NOMO-1 (cell line): ENCODE measurements at regions not wholly inside any gene's neighbourhood (a gene's known extent, or its start where the extent isn't known, plus 50 kb on each side); places are given as distances from the start of the nearest gene placed in this dataset.
"Not testable (repeated sequence)": the region's sequence is repeated elsewhere in the genome, so short reads cannot be mapped to it uniquely, and the experiment has no call there.

Source experiments
- DNase-seq, 2 experiments: peaks; one replicate each; lab custom pipeline; 2025; ENCODE audit not compliant: unreplicated experiment in 2 of 2; lab: John Stamatoyannopoulos, UW

- no peak for DNase-seq
Observed at GRCh38 chr20:43837856-43838702, 76.6 kb upstream of the TOX2 start.

GRCh38 chr20:43836790-43837189 lies 77.9 kb upstream of the TOX2 start:
- no peak for DNase-seq

- DNase-seq: no peak
Observed at GRCh38 chr20:43835944-43836508, 78.6 kb upstream of the TOX2 start.

GRCh38 chr20:43833511-43834395 lies 80.9 kb upstream of the TOX2 start:
- DNase-seq: no peak

GRCh38 chr20:43832961-43833360 lies 81.7 kb upstream of the TOX2 start:
- no peak for DNase-seq

GRCh38 chr20:43832096-43832816 lies 82.4 kb upstream of the TOX2 start:
- DNase-seq: no peak

GRCh38 chr20:43831481-43832065 lies 83.1 kb upstream of the TOX2 start:
- DNase-seq: no peak

GRCh38 chr20:43830883-43831282 lies 83.8 kb upstream of the TOX2 start:
- no peak for DNase-seq

- DNase-seq: no peak
Observed at GRCh38 chr20:43829951-43830690, 84.5 kb upstream of the TOX2 start.

GRCh38 chr20:43827940-43828562 lies 86.6 kb upstream of the TOX2 start:
- no peak for DNase-seq

- not testable (repeated sequence) for DNase-seq
Observed at GRCh38 chr20:43826943-43827342, 87.7 kb upstream of the TOX2 start.

- DNase-seq: no peak
Observed at GRCh38 chr20:43825581-43825980, 89.1 kb upstream of the TOX2 start.

GRCh38 chr20:43825051-43825402 lies 89.6 kb upstream of the TOX2 start:
- no peak for DNase-seq

GRCh38 chr20:43824309-43825050 lies 90.2 kb upstream of the TOX2 start:
- DNase-seq: no peak

- DNase-seq: peak; percentile 40 to 73
Observed at GRCh38 chr20:43821795-43822194, 92.9 kb upstream of the TOX2 start.

GRCh38 chr20:43820731-43821330 lies 93.8 kb upstream of the TOX2 start:
- DNase-seq: no peak

- no peak for DNase-seq
Observed at GRCh38 chr20:43812216-43812615, 85.4 kb upstream of the GTSF1L start.

- no peak for DNase-seq
Observed at GRCh38 chr20:43809206-43809819, 82.5 kb upstream of the GTSF1L start.
